H9 (cell line): ENCODE measurements at regions not wholly inside any gene's neighbourhood (a gene's known extent, or its start where the extent isn't known, plus 50 kb on each side); places are given as distances from the start of the nearest gene placed in this dataset.

Experiments
- DNase-seq: peaks from one replicate; pipeline ENCODE4 v3.0.0-alpha.2; 2017
- H2AFZ ChIP-seq: one replicate; pipeline ENCODE4 v1.6.1; 2013; ENCODE audit warnings: mild to moderate bottlenecking, low read length, control low read depth, moderate library complexity
- H2AK5ac ChIP-seq: 2 replicates; pipeline ENCODE4 v1.6.1; 2013; ENCODE audit warnings: low read length, control low read depth, mixed read lengths; ENCODE audit not compliant: insufficient read length
- H2BK120ac ChIP-seq: one replicate; pipeline ENCODE4 v1.6.1; 2013; ENCODE audit warnings: low read depth, mild to moderate bottlenecking, low read length, control low read depth, inconsistent platforms; ENCODE audit not compliant: poor library complexity, severe bottlenecking
- H2BK12ac ChIP-seq: 2 replicates; pipeline ENCODE4 v1.6.1; 2013; ENCODE audit warnings: low read length, control low read depth, mixed read lengths, low read depth; ENCODE audit not compliant: insufficient read length
- H2BK15ac ChIP-seq: 2 replicates; pipeline ENCODE4 v1.6.1; 2013; ENCODE audit warnings: low read depth, low read length, control low read depth
- H2BK20ac ChIP-seq: one replicate; pipeline ENCODE4 v1.6.1; 2013; ENCODE audit warnings: low read depth, mild to moderate bottlenecking, low read length, control low read depth, inconsistent platforms; ENCODE audit not compliant: poor library complexity, severe bottlenecking
- H2BK5ac ChIP-seq: 2 replicates; pipeline ENCODE4 v1.6.1; 2013; ENCODE audit warnings: low read length, control low read depth, mixed read lengths; ENCODE audit not compliant: insufficient read length
- H3K14ac ChIP-seq: 2 replicates; pipeline ENCODE4 v1.6.1; 2013; ENCODE audit warnings: low read length, control low read depth; ENCODE audit not compliant: insufficient read depth
- H3K18ac ChIP-seq: 2 replicates; pipeline ENCODE4 v1.6.1; 2013; ENCODE audit warnings: low read depth, mild to moderate bottlenecking, mixed read lengths, low read length, control low read depth; ENCODE audit not compliant: insufficient read length
- H3K23ac ChIP-seq: 2 replicates; pipeline ENCODE4 v1.6.1; 2013; ENCODE audit warnings: low read length, control low read depth, mixed read lengths, low read depth; ENCODE audit not compliant: insufficient read length
- H3K23me2 ChIP-seq: 2 replicates; pipeline ENCODE4 v1.6.1; 2013; ENCODE audit warnings: low read depth, mild to moderate bottlenecking, mixed read lengths, low read length, control low read depth; ENCODE audit not compliant: insufficient read length, poor library complexity, severe bottlenecking
- H3K27ac ChIP-seq: 2 replicates; pipeline ENCODE4 v1.5.1; 2013; ENCODE audit warnings: low read length, control low read depth, mixed read lengths, low read depth; ENCODE audit not compliant: insufficient read length
- H3K27me3 ChIP-seq: 2 replicates; pipeline ENCODE4 v1.6.1; 2013; ENCODE audit warnings: low read length, control low read depth, inconsistent platforms; ENCODE audit not compliant: insufficient read depth
- H3K4ac ChIP-seq: 2 replicates; pipeline ENCODE4 v1.6.1; 2013; ENCODE audit warnings: low read depth, mild to moderate bottlenecking, control low read depth, inconsistent platforms, low read length, moderate library complexity
- H3K4me1 ChIP-seq: 2 replicates; pipeline ENCODE4 v1.6.1; 2013; ENCODE audit warnings: low read length, control low read depth, inconsistent platforms; ENCODE audit not compliant: insufficient read depth
- H3K4me2 ChIP-seq: 2 replicates; pipeline ENCODE4 v1.6.1; 2013; ENCODE audit warnings: low read length, control low read depth, mixed read lengths; ENCODE audit not compliant: insufficient read length, insufficient read depth
- H3K56ac ChIP-seq: 2 replicates; pipeline ENCODE4 v1.6.1; 2013; ENCODE audit warnings: low read depth, mild to moderate bottlenecking, mixed read lengths, low read length, control low read depth; ENCODE audit not compliant: insufficient read length
- H3K79me1 ChIP-seq: 2 replicates; pipeline ENCODE4 v1.6.1; 2013; ENCODE audit warnings: low read depth, mild to moderate bottlenecking, moderate library complexity, low read length, control low read depth, inconsistent platforms; ENCODE audit not compliant: insufficient read depth, poor library complexity, severe bottlenecking
- H3K79me2 ChIP-seq: 2 replicates; pipeline ENCODE4 v1.6.1; 2013; ENCODE audit warnings: low read length, control low read depth, inconsistent platforms; ENCODE audit not compliant: insufficient read depth
- H3K9ac ChIP-seq: 2 replicates; pipeline ENCODE4 v1.6.1; 2013; ENCODE audit warnings: low read length, control low read depth, mixed read lengths; ENCODE audit not compliant: insufficient read length; ENCODE audit errors: extremely low read depth
- H3K9me3 ChIP-seq: one replicate; pipeline ENCODE4 v1.6.1; 2013; ENCODE audit warnings: low read depth, low read length, inconsistent platforms; ENCODE audit not compliant: control insufficient read depth
- H3T11ph ChIP-seq: one replicate; pipeline ENCODE4 v1.6.1; 2013; ENCODE audit warnings: mild to moderate bottlenecking, low read length, control low read depth, inconsistent platforms
- H4K20me1 ChIP-seq: one replicate; pipeline ENCODE4 v1.6.1; 2013; ENCODE audit not compliant: control insufficient read depth, insufficient read length, insufficient read depth
- H4K5ac ChIP-seq: 2 replicates; pipeline ENCODE4 v1.6.1; 2013; ENCODE audit warnings: low read depth, mild to moderate bottlenecking, mixed read lengths, low read length, control low read depth; ENCODE audit not compliant: insufficient read length
- H4K8ac ChIP-seq: replicated peaks from 2 replicates; pipeline ENCODE4 v1.6.1; 2013; ENCODE audit warnings: low read length, control low read depth, mixed read lengths, low read depth; ENCODE audit not compliant: insufficient read length
- H4K91ac ChIP-seq: 2 replicates; pipeline ENCODE4 v1.6.1; 2013; ENCODE audit warnings: low read depth, mild to moderate bottlenecking, moderate library complexity, mixed read lengths, low read length, control low read depth; ENCODE audit not compliant: insufficient read length
- H3K27ac Mint-ChIP-seq, 3 experiments: 2 replicates in 2 of 3; 3 replicates in 1 of 3; pipeline ENCODE4 v1.8.0; 2020 to 2021; ENCODE audit warnings: mixed read lengths in 3 of 3, mild to moderate bottlenecking in 1 of 3, moderate library complexity in 1 of 3
- H3K27me3 Mint-ChIP-seq: 2 replicates; pipeline ENCODE4 v1.8.0; 2021; ENCODE audit warnings: low read depth, mild to moderate bottlenecking, moderate library complexity, mixed read lengths
- H3K36me3 Mint-ChIP-seq, 3 experiments: 2 replicates in 2 of 3; 3 replicates in 1 of 3; pipeline ENCODE4 v1.8.0; 2020 to 2021; ENCODE audit warnings: low read depth in 3 of 3, mixed read lengths in 3 of 3; ENCODE audit not compliant: insufficient read depth in 1 of 3
- H3K4me1 Mint-ChIP-seq, 2 experiments: 2 replicates each; pipeline ENCODE4 v1.8.0; 2020; ENCODE audit warnings: mixed read lengths in 2 of 2
- H3K4me3 Mint-ChIP-seq, 2 experiments: 2 replicates in 1 of 2; 3 replicates in 1 of 2; pipeline ENCODE4 v1.8.0; 2020 to 2021; ENCODE audit warnings: mild to moderate bottlenecking in 2 of 2, mixed read lengths in 2 of 2, moderate library complexity in 1 of 2
- H3K9me3 Mint-ChIP-seq, 2 experiments: 2 replicates in 1 of 2; 3 replicates in 1 of 2; pipeline ENCODE4 v1.8.0; 2020; ENCODE audit warnings: mild to moderate bottlenecking in 2 of 2, mixed read lengths in 2 of 2, moderate library complexity in 1 of 2
- CTCF ChIP-seq: fragments of 200-600 bp; sonication (generic); conservative IDR thresholded peaks from 3 replicates; pipeline ENCODE4 v1.8.0; 2021; ENCODE audit warnings: antibody characterized with exemption, mild to moderate bottlenecking
- WGBS: extraction: QIAGEN DNeasy Blood & Tissue Kit; methylation state at CpG from one replicate; pipeline ENCODE4 v1.1.7; 2013; ENCODE audit warnings: missing lambda C conversion rate, low lambda C conversion rate, mixed read lengths; ENCODE audit not compliant: insufficient read length; ENCODE audit errors: extremely low coverage; 5-methylcytosine and 5-hydroxymethylcytosine counted together

GRCh38 chr7:64098-64915, 128.1 kb upstream of the FAM20C start:
- Mint-ChIP-seq H3K9me3 (no peaks in the 10 kb centered on the region; a peak in 1 of 5 replicates), H3K36me3 (no peaks in the 10 kb centered on the region), H3K4me1 (peaks cover 21 to 28% of the 10 kb centered on the region in 2 experiments), H3K4me3 (no peak overlapping the region), H3K27me3 (peaks cover 7% of the 10 kb centered on the region), H3K27ac (peak overlapping the region in 2 of 3 experiments; percentile 34 to 76; a peak in 2 of 7 replicates)
- Histone ChIP-seq H2AFZ (no peak overlapping the region), H3T11ph (no peak overlapping the region), H2AK5ac (no peak overlapping the region), H2BK15ac (no peak overlapping the region), H3K79me2 (no peaks in the 10 kb centered on the region), H3K27me3 (no peaks in the 10 kb centered on the region), H3K4me1 (no peaks in the 10 kb centered on the region; the same call in 1 of the 2 replicates), H2BK12ac (no peak overlapping the region), H2BK20ac (no peak overlapping the region), H3K14ac (no peak overlapping the region), H3K4me2 (no peak overlapping the region), H2BK5ac (no peak overlapping the region), H4K8ac (no peak overlapping the region), H3K23ac (no peak overlapping the region), H2BK120ac (no peak overlapping the region), H3K9ac (no peak overlapping the region), H3K18ac (no peak overlapping the region), H3K23me2 (no peaks in the 10 kb centered on the region), H3K27ac (no peak overlapping the region), H3K79me1 (no peaks in the 10 kb centered on the region), H4K91ac (no peak overlapping the region), H4K20me1 (no peaks in the 10 kb centered on the region), H3K56ac (no peak overlapping the region), H3K4ac (no peak overlapping the region), H3K9me3 (no peaks in the 10 kb centered on the region), H4K5ac (no peak overlapping the region)
- TF ChIP-seq CTCF = peak; percentile 66
- WGBS = no CpG with 5 or more reads among the region's 6 CpGs
- peak; percentile 71 for DNase-seq
